Activated CD8-positive, alpha-beta T cell treated with anti-CD3 and anti-CD28 coated beads, Interleukin-2, amount 10 ng/mL, durations not matched to agents 7 days and 5 days (primary cell): ENCODE measurements at regions not wholly inside any gene's neighbourhood (a gene's known extent, or its start where the extent isn't known, plus 50 kb on each side); places are given as distances from the start of the nearest gene placed in this dataset.

Experiments
- ATAC-seq: fragments of 150-1000 bp; cut with Tn5 transposase; one replicate; pipeline ENCODE4 v1.10.0; 2021; ENCODE audit warnings: moderate library complexity
- CTCF ChIA-PET: fragments of 350-600 bp; sonication (Branson Sonifier 250); formaldehyde crosslinking; loops from one replicate; lab custom pipeline; 2021; ENCODE audit warnings: antibody characterized with exemption; lab: Charles Lee
- POLR2A ChIA-PET: fragments of 350-600 bp; sonication (Branson Sonifier 250); formaldehyde crosslinking; loops from one replicate; lab custom pipeline; 2021; ENCODE audit warnings: antibody characterized with exemption; lab: Charles Lee
- DNase-seq: peaks from one replicate; pipeline ENCODE4 v3.0.0-alpha.2; 2020
- H3K27ac Mint-ChIP-seq: one replicate; pipeline ENCODE4 v1.8.0; 2021; ENCODE audit warnings: mild to moderate bottlenecking, mixed read lengths
- H3K27me3 Mint-ChIP-seq: one replicate; pipeline ENCODE4 v1.8.0; 2021; ENCODE audit warnings: low read depth, mixed read lengths
- H3K36me3 Mint-ChIP-seq: one replicate; pipeline ENCODE4 v1.8.0; 2021; ENCODE audit warnings: low read depth, mixed read lengths
- H3K4me1 Mint-ChIP-seq: one replicate; pipeline ENCODE4 v1.8.0; 2021; ENCODE audit warnings: low read depth, mixed read lengths
- H3K4me3 Mint-ChIP-seq: one replicate; pipeline ENCODE4 v1.8.0; 2021; ENCODE audit warnings: mild to moderate bottlenecking, mixed read lengths
- H3K9me3 Mint-ChIP-seq: one replicate; pipeline ENCODE4 v1.8.0; 2022; ENCODE audit warnings: mixed read lengths; ENCODE audit not compliant: insufficient read depth

- ChIA-PET CTCF (no interaction called here), POLR2A (no interaction called here)
- Mint-ChIP-seq H3K4me1 (no peaks in the 10 kb centered on the region), H3K36me3 (no peaks in the 10 kb centered on the region), H3K27me3 (peaks cover 10% of the 10 kb centered on the region), H3K4me3 (no peak overlapping the region), H3K27ac (no peak overlapping the region), H3K9me3 (no peaks in the 10 kb centered on the region)
- DNase-seq (no peak), ATAC-seq (no peak)
Measured at GRCh38 chr2:7329465-7329864, 412.3 kb downstream of the RNF144A start.

GRCh38 chr2:7333189-7333765, 416.1 kb downstream of the RNF144A start:
- ChIA-PET POLR2A (no interaction called here), CTCF (no interaction called here)
- DNase-seq, result no peak
- Mint-ChIP-seq H3K27ac (no peak overlapping the region), H3K36me3 (no peaks in the 10 kb centered on the region), H3K9me3 (no peaks in the 10 kb centered on the region), H3K4me3 (no peak overlapping the region), H3K4me1 (no peaks in the 10 kb centered on the region), H3K27me3 (peaks cover 18% of the 10 kb centered on the region)
- ATAC-seq, result no peak

GRCh38 chr2:7333960-7334493, 416.8 kb downstream of the RNF144A start:
- no peaks in the 10 kb centered on the region for H3K36me3 Mint-ChIP-seq
- peaks cover 18% of the 10 kb centered on the region for H3K27me3 Mint-ChIP-seq
- CTCF ChIA-PET, result no interaction called here
- ATAC-seq (no peak), DNase-seq (no peak)
- H3K9me3 Mint-ChIP-seq, result no peaks in the 10 kb centered on the region
- POLR2A ChIA-PET, result no interaction called here
- no peaks in the 10 kb centered on the region for H3K4me1 Mint-ChIP-seq
- H3K4me3 Mint-ChIP-seq, result no peak overlapping the region
- no peak overlapping the region for H3K27ac Mint-ChIP-seq

- DNase-seq, result no peak
- POLR2A ChIA-PET, result no interaction called here
- no peaks in the 10 kb centered on the region for H3K36me3 Mint-ChIP-seq
- no peaks in the 10 kb centered on the region for H3K9me3 Mint-ChIP-seq
- H3K27ac Mint-ChIP-seq, result no peak overlapping the region
- H3K4me3 Mint-ChIP-seq, result no peak overlapping the region
- ATAC-seq, result no peak
- peaks cover 16% of the 10 kb centered on the region for H3K27me3 Mint-ChIP-seq
- CTCF ChIA-PET, result no interaction called here
- no peaks in the 10 kb centered on the region for H3K4me1 Mint-ChIP-seq
Measured at GRCh38 chr2:7338961-7339360, 421.7 kb downstream of the RNF144A start.

GRCh38 chr2:7346336-7346735, 429.1 kb downstream of the RNF144A start:
- Mint-ChIP-seq H3K9me3 (no peaks in the 10 kb centered on the region), H3K27me3 (peaks cover 2% of the 10 kb centered on the region), H3K27ac (no peak overlapping the region), H3K4me1 (no peaks in the 10 kb centered on the region), H3K36me3 (no peaks in the 10 kb centered on the region), H3K4me3 (no peak overlapping the region)
- DNase-seq, result no peak
- ChIA-PET CTCF (no interaction called here), POLR2A (no interaction called here)
- ATAC-seq, result no peak

- no peaks in the 10 kb centered on the region for H3K9me3 Mint-ChIP-seq
- no peak for ATAC-seq
Measured at GRCh38 chr2:7348761-7349160, 431.5 kb downstream of the RNF144A start.

GRCh38 chr2:7352191-7352590, 435.0 kb downstream of the RNF144A start:
- no peaks in the 10 kb centered on the region for H3K4me1 Mint-ChIP-seq
- DNase-seq (no peak), ATAC-seq (no peak)
- H3K27ac Mint-ChIP-seq, result no peak overlapping the region
- H3K4me3 Mint-ChIP-seq, result no peak overlapping the region
- CTCF ChIA-PET, result no interaction called here
- no peaks in the 10 kb centered on the region for H3K36me3 Mint-ChIP-seq
- no peaks in the 10 kb centered on the region for H3K9me3 Mint-ChIP-seq
- no peaks in the 10 kb centered on the region for H3K27me3 Mint-ChIP-seq
- POLR2A ChIA-PET, result interaction anchor here (0.6 kb wide), 1 partner anchor 503 kb away, joined by 9 read pairs; no protein-coding TSS in a partner anchor

More at GRCh38 chr2:7348761-7349160, 431.5 kb downstream of the RNF144A start:
- DNase-seq, result no peak
- ChIA-PET CTCF (no interaction called here), POLR2A (no interaction called here)
- H3K4me3 Mint-ChIP-seq, result no peak overlapping the region
- no peaks in the 10 kb centered on the region for H3K36me3 Mint-ChIP-seq
- H3K4me1 Mint-ChIP-seq, result no peaks in the 10 kb centered on the region
- no peaks in the 10 kb centered on the region for H3K27me3 Mint-ChIP-seq
- H3K27ac Mint-ChIP-seq, result no peak overlapping the region

GRCh38 chr2:7353571-7353970, 436.4 kb downstream of the RNF144A start:
- no peak for DNase-seq
- no peak for ATAC-seq
- H3K27me3 Mint-ChIP-seq, result no peaks in the 10 kb centered on the region
- ChIA-PET POLR2A (no interaction called here), CTCF (no interaction called here)
- H3K4me3 Mint-ChIP-seq, result no peak overlapping the region
- no peaks in the 10 kb centered on the region for H3K9me3 Mint-ChIP-seq
- no peaks in the 10 kb centered on the region for H3K4me1 Mint-ChIP-seq
- no peak overlapping the region for H3K27ac Mint-ChIP-seq
- no peaks in the 10 kb centered on the region for H3K36me3 Mint-ChIP-seq

- Mint-ChIP-seq H3K36me3 (no peaks in the 10 kb centered on the region), H3K9me3 (no peaks in the 10 kb centered on the region), H3K27ac (no peak overlapping the region), H3K27me3 (no peaks in the 10 kb centered on the region), H3K4me3 (no peak overlapping the region), H3K4me1 (no peaks in the 10 kb centered on the region)
- ATAC-seq (no peak), DNase-seq (no peak)
- POLR2A ChIA-PET, result interaction anchor here (0.6 kb wide), 1 partner anchor 535 kb away, joined by 3 read pairs; no protein-coding TSS in a partner anchor
- CTCF ChIA-PET, result no interaction called here
Measured at GRCh38 chr2:7355781-7356180, 438.6 kb downstream of the RNF144A start.

GRCh38 chr2:7356909-7357584, 439.8 kb downstream of the RNF144A start:
- ATAC-seq (no peak), DNase-seq (no peak)
- H3K4me1 Mint-ChIP-seq, result no peaks in the 10 kb centered on the region
- H3K36me3 Mint-ChIP-seq, result no peaks in the 10 kb centered on the region
- no peak overlapping the region for H3K4me3 Mint-ChIP-seq
- H3K9me3 Mint-ChIP-seq, result no peaks in the 10 kb centered on the region
- CTCF ChIA-PET, result no interaction called here
- H3K27me3 Mint-ChIP-seq, result peaks cover 4% of the 10 kb centered on the region
- no peak overlapping the region for H3K27ac Mint-ChIP-seq
- POLR2A ChIA-PET, result no interaction called here

GRCh38 chr2:7357993-7358392, 440.8 kb downstream of the RNF144A start:
- Mint-ChIP-seq H3K27ac (no peak overlapping the region), H3K36me3 (no peaks in the 10 kb centered on the region), H3K4me3 (no peak overlapping the region), H3K4me1 (peaks cover 1% of the 10 kb centered on the region), H3K9me3 (no peaks in the 10 kb centered on the region), H3K27me3 (peaks cover 4% of the 10 kb centered on the region)
- ChIA-PET POLR2A (no interaction called here), CTCF (no interaction called here)
- no peak for DNase-seq
- ATAC-seq, result no peak

- ATAC-seq (no peak), DNase-seq (no peak)
- Mint-ChIP-seq H3K27me3 (peaks cover 6% of the 10 kb centered on the region), H3K4me3 (no peak overlapping the region), H3K36me3 (no peaks in the 10 kb centered on the region), H3K27ac (no peak overlapping the region), H3K4me1 (peaks cover 1% of the 10 kb centered on the region), H3K9me3 (no peaks in the 10 kb centered on the region)
- CTCF ChIA-PET, result no interaction called here
- POLR2A ChIA-PET, result no interaction called here
Measured at GRCh38 chr2:7358865-7359447, 441.7 kb downstream of the RNF144A start.
